Limb (tissue), 2 donors: ENCODE measurements at regions not wholly inside any gene's neighbourhood (a gene's known extent, or its start where the extent isn't known, plus 50 kb on each side); places are given as distances from the start of the nearest gene placed in this dataset.

ENCODE experiments used
- DNase-seq, 2 donors: peaks; one replicate each; pipeline ENCODE4 v3.0.0-alpha.2; 2016; ENCODE audit errors: extremely low spot score in 2 of 2

- peak; percentile 17 to 53 for DNase-seq
Measured at GRCh38 chr3:109532257-109533216, 195.2 kb upstream of the DPPA4 start.

DNA sequence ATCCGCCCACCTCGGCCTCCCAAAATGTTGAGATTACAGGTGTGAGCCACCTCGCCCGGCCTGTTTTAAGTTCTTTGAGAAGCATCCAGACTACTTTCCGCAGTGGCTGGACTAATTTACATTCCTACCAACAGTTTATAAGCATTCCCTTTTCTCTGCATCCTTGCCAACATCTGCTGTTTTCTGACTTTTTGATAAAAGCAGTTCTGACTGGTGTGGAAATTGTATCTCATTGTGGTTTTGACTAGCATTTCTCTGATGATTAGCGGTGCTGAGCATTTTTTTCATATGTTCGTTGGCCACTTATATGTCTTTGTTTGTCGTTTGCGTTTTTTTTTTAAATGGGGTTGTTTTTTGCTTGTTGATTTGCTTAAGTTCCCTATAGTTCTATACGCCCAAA lies 208.4 kb upstream of the DPPA4 start:
- DNase-seq = no peak

DNA sequence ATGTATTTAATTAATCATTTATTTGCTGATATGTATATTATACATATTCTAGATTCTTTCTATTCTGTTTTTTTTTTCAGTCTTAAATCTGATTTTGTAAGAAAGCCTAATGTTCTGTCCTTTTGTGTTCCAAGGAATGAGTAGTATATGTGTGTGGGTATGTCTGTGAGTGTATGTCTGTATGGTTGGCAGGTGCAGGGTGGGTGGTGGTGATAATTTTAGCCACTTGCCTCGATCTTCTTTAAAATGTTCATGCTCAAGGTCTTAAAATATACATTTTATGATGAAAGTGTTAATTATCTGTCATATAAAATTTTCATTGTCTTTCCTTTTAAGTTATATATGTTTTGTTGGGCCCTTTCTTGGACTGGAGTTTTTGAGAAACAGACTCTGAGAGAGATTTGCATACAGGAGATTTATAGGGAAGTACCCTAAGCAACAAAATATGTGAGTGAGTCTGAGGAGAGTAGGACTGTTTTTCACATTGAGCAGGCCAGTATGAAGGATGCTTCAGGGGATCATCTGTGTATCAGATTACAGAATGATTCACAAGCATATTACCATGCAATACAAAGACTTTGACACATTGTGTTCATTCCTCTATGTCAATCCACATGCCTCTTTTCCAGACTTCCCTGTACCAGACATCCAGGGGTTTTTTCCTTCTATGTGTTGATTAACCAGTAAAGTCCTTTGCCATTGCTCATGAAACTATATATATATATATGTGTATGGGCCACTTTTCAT lies 211.0 kb upstream of the DPPA4 start:
- no peak for DNase-seq

- no peak for DNase-seq
Measured at GRCh38 chr3:109553591-109554371, 216.4 kb upstream of the DPPA4 start.

GRCh38 chr3:109559389-109559788 lies 222.0 kb upstream of the DPPA4 start:
- DNase-seq = no peak

GRCh38 chr3:109563149-109563548 lies 225.8 kb upstream of the DPPA4 start:
- DNase-seq = no peak

DNA sequence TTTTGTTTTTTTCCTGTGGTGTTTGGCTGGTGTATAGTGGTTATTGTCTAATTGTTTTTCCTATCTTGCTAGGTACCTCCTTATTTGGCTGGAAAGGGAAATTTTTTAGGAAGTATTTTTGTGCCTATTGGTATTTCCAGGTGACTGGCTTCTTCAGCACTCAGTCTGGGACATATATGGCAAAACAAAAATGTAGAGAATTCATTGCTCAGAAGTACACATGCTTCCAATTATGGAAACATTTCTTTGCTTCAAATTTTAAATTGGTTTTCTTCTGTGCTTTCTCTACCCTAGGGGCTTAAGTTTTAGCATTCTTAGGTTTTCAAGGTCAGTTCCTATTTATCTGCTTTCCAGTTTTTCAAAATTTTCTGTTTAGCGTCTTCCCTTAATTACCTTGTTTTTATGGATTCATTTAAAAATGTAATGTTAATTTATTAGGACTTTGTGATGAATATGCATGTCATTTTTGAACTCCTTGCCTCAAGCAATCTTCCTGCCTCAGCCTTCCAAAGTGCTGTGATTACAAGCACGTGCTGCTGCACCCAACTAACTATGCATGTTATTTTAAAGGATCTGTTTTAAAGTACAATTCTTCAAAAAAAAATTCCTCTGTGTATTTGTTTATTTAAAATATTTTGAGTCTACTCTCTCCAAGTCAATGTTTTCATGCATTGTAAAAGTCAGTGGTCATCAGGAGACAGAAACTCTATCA lies 231.9 kb upstream of the DPPA4 start:
- DNase-seq = no peak

GRCh38 chr3:109570408-109570807 lies 233.1 kb upstream of the DPPA4 start:
- DNase-seq = no peak

DNA sequence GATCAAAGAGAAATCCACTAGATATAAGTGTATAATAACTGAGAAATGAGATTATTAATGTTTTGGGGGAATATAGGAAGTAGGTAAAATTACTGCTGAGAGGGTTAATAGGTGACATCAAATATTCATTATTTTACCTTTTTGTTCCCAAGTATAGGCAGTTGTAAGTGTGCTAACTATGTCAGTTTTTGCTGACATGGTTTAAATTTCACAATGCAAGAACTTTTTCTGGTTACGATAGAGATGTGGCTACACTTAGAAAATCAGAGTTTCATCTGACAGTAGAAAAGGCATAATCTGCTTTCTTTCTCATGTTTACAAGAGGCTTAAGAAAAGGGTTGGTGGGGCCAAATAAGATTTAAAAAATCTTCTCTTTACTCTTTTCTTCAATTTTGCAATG lies 235.0 kb upstream of the DPPA4 start:
- DNase-seq = no peak

GRCh38 chr3:109596991-109597390 lies 259.6 kb upstream of the DPPA4 start:
- no peak for DNase-seq

GRCh38 chr3:109597444-109597843 lies 260.1 kb upstream of the DPPA4 start:
- DNase-seq = no peak

GRCh38 chr3:109607897-109608296 lies 270.6 kb upstream of the DPPA4 start:
- DNase-seq = no peak

DNA sequence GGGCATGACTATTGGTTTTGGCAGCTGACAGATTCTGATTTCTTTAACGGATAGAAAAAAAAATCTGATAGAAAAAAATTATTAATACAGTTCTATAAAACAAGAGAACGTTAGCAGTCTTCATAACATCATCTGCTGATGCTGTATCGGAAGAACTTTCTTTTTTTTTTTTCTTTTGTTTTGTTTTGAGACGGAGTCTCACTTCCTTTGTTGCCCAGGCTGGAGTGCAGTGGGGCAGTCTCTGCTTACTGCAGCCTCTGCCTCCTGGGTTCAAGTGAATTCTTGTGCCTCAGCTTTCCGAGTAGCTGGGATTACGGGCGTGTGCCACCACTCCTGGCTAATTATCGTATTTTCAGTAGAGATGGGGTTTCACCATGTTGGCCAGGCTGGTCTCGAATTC lies 271.2 kb upstream of the DPPA4 start:
- DNase-seq = no peak

- DNase-seq = no peak
Measured at GRCh38 chr3:109618766-109619378, 281.5 kb upstream of the DPPA4 start.

DNA sequence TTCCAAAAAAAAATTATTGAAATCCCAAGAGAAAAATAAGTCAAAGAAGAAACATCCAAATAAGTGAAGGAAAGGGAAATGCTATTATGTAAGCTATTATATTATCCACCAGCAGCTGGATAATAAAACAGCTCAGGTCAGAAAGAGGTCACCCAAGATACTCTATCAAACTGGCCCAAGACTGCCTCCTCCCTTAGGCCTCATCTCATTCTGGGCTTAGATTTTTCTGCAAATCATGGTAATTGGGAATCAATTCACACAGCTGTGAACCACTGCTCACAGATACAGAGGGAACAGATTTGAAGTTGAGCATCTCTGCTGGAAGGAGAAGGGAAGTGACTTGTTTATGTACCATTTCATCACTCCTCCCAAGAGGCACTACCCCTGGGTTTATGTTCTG lies 294.6 kb upstream of the DPPA4 start:
- peak in 1 of 2 donors; percentile 15 for DNase-seq

DNA sequence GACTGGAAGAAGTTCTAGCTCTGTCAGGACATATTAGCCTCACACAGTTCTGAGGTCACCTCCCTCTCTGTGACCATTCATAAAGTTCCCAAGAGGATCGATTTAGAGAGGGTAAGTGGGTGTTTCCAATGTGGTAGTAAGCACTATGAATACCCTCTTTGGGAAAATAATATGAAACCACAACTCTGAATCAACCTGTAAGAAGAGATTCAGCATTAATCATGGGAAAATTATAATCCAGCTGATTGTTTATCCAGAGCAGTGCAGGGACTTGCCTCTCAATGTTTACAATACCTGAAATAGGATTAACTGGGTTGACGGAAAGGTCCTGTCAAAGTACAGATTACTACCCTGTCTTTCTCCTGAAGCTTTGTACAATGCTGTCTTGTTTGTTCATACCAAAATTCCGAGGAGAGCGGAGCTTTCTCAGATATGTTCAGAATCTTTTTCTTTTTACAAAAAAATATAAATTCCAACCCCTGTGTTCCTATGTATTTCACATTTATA lies 302.9 kb upstream of the DPPA4 start:
- no peak for DNase-seq

DNA sequence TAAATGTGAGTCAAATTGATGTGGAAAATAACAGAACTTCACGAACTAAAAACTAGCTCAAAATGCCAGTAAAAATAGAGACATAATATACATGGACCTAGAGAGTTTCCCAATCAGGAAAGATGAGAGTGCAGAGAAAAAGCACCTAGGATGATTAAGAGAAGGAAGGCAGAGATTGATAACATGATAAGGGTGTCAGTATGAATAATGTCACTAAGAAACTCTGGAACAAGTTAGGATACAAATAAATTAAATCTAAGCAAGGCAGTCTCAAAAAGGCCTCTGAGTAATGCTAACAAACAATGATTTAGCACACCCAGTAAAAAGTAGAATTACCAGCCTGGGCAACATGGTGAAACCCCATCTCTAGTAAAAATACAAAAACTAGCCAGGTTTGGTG lies 304.7 kb upstream of the DPPA4 start:
- no peak for DNase-seq

GRCh38 chr3:109643590-109643989 lies 306.2 kb upstream of the DPPA4 start:
- DNase-seq = no peak

DNA sequence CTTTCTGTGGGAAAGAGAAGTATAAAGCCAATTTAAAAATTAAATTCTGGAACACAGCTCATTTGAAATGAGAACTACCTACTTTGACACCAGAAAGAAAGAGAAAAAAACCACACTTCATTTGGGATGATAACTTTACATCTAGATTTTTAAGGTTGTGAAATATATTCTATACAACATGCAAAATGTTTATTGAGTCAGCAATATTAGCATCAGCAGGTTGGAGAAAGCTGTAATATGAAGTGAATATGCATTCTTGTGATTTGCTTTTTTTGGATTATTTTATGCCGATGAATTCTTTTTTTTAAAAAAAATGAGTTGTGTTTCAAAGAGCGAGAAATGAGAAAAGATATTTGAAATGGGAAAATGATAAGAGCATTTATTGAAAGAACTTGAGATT lies 307.0 kb upstream of the DPPA4 start:
- DNase-seq = no peak

DNA sequence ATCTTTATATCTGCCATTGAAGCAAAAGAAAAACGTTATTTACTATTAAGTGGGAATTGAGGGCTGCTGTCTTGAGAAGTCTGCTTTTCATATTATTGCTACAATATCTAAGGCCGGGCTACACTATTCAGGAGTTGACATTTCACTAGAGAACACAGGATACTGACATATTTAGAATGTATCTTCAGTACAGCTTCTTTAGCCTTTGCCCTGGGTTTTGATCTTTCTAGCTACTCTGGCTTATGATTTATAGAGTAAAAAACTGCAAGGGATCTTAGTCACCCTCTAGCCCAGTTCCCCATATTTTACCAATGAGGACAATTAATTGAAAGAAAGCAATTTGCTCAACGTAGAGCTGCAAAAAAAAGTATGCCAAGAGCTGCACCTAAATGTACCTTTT lies 307.4 kb upstream of the DPPA4 start:
- DNase-seq = no peak

DNA sequence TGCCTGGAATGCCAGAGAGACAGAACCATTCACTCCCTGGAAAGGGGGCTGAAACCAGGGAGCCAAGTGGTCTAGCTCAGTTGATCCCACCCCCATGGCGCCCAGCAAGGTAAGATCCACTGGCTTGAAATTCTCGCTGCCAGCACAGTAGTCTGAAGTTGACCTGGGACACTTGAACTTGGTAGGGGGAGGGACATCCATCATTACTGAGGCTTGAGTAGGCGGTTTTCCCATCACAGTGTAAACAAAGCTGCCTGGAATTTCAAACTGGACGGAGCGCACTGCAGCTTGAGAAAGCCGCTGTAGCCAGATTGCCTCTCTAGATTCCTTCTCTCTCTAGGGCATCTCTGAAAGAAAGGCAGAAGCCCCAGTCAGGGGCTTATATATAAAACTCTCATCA lies 310.7 kb upstream of the DPPA4 start:
- no peak for DNase-seq
